ENCODE measurements at regions not wholly inside any gene's neighbourhood (a gene's known extent, or its start where the extent isn't known, plus 50 kb on each side); places are given as distances from the start of the nearest gene placed in this dataset.

DNA sequence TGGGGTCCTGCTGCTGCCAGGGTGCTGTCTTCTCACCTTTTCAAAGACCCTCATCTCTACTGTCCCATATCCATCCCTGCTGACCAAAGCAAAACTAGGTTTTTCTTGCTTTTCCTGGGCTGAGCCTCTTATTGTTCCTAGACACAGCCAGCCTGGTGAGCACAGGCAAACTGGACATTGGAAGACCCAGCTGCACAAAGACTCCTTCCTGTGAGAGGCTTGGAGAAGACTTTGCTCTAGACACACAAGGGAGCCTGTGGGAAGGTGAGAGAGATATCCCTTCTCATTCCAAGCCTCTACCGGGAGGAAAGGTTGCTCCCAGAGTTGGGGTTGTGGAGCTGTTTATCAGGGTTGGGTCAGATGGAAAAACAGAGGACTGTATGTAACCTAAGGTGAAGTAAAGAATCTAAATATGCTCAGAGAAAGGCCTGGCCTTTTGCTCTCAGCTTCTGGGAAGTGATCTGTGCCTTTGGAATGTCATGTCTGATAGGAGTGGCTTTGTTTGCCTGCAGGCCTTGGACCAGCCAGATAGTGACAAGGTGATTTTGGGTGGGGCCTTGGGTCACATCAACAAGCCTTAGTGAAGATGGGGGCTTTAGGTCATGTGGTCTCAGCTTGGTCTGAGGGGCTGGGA, 87.6 kb upstream of the RUNX1 start:
- no peak for DNase-seq (ENCODE audit: low read depth in 2 of 2)

DNA sequence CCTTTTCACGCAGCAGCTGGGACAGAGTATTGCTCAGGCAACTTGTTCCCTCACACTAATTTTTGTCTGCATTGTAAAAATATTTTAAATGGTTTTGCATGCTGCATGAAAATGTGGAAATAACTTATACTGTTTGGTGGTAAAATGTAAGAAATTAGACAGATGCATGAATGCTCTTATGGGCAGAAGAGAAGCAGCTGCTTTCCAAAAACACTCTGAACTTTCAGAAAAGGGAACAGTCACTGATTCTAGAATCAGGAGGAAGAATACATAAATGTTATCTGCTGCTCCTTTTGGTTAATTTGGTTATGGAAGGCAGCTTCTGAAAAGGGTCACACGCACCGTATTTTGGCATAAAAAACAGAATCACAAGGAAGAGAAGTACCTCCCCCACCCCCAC, 87.0 kb upstream of the RUNX1 start:
- DNase-seq (ENCODE audit: low read depth in 2 of 2): no peak

- no peak for DNase-seq (ENCODE audit: low read depth in 2 of 2)
Observed at GRCh38 chr21:35135481-35135880, 86.4 kb upstream of the RUNX1 start.

GRCh38 chr21:35134309-35134708, 85.2 kb upstream of the RUNX1 start:
- DNase-seq (ENCODE audit: low read depth in 2 of 2): no peak

DNA sequence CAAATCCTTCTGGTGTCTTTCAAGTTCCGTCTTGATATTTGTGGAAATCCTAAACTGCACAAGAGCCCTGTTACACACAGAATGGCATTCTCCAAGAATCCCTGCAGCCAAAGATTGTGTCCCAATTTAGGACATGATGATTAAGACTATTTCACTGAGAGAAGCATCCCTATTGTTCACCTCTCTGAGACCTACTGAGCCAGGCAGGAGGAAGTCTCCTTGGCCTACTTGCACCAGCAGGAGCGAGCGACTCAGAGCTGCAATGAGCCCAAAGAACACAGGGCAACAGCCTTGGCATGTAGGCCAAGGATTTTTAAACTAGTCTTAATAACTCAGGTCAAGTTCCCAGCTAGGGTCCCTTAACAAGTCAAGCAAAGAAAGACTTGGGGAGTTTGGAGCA, 79.4 kb upstream of the RUNX1 start:
- no peak for DNase-seq (ENCODE audit: low read depth in 2 of 2)

- DNase-seq (ENCODE audit: low read depth in 2 of 2): no peak
Observed at GRCh38 chr21:35127851-35128250, 78.7 kb upstream of the RUNX1 start.

GRCh38 chr21:35127026-35127425, 77.9 kb upstream of the RUNX1 start:
- no peak for DNase-seq (ENCODE audit: low read depth in 2 of 2)

- DNase-seq (ENCODE audit: low read depth in 2 of 2): no peak
Observed at GRCh38 chr21:35120631-35121180, 71.6 kb upstream of the RUNX1 start.

- DNase-seq (ENCODE audit: low read depth in 2 of 2): no peak
Observed at GRCh38 chr21:35119501-35120047, 70.5 kb upstream of the RUNX1 start.

DNA sequence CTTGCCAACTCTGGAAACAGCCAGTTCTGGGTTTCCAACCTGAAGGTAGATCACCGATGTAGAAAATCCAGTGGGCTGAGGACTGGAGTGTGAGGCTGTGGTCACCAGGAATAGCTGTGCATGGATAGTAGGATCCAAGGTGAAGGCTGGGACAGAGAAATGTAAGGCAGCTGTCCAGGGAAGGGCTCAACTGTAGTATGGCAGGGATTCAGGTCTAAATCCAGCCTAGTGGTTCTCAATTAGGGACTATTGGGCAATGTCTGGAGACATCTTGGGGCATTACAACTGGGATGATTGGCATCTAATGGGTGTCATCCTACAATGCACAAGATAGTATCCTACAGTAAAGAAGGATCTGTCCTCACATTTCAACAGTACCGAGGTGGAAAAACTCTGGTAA, 67.7 kb upstream of the RUNX1 start:
- no peak for DNase-seq (ENCODE audit: low read depth in 2 of 2)

- DNase-seq (ENCODE audit: low read depth in 2 of 2): no peak
Observed at GRCh38 chr21:35113064-35113463, 64.0 kb upstream of the RUNX1 start.

GRCh38 chr21:35111321-35111930, 62.3 kb upstream of the RUNX1 start:
- no peak for DNase-seq (ENCODE audit: low read depth in 2 of 2)

- no peak for DNase-seq (ENCODE audit: low read depth in 2 of 2)
Observed at GRCh38 chr21:35108887-35109286, 59.8 kb upstream of the RUNX1 start.

DNA sequence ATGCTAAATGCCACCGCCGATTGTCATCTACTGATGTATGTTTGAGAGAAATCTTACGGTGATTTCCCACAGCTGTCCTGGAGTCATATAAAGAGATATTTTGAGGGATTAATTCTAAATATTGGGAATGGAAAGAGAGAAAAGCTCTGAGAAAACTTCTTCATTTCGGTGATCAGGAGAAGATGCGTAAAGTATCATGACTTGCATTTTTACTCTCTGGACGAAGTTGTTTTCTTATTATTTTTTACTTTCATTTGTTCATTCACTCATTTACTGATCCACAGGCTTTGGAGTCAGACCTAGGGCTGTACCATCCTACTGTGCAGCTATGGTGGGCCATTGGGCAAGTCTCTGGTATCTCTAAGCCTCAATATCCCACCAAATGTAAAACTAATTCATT, 58.4 kb upstream of the RUNX1 start:
- no peak for DNase-seq (ENCODE audit: low read depth in 2 of 2)

DNA sequence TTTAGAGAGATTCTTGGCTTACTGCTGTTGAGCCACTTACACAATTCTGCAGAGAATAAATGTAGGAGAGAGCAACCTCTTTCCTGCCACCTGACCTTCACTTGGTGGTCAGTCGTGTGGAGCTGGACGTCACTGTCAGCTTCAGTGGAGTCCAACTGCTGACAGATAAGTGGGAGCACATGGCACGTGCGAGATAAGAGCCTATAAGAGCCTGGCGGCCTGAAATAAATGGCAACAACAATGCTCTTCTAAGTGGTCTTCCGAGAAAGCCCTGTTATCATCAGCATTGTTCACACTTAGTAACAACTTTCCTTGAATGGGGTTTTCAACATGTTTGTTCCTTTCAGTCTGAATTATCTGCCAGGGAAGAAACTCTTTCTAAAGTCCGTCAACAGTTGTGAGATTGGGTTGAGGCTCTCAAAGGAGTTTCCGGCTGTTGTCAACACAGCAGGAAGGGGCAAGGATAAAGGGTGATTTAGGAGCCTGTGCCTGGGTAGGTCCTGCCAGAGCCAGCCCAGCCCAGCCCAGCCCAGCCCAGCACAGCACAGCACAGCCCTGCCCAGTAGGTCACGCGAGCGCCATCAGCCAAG, 57.2 kb upstream of the RUNX1 start:
- no peak for DNase-seq (ENCODE audit: low read depth in 2 of 2)

DNA sequence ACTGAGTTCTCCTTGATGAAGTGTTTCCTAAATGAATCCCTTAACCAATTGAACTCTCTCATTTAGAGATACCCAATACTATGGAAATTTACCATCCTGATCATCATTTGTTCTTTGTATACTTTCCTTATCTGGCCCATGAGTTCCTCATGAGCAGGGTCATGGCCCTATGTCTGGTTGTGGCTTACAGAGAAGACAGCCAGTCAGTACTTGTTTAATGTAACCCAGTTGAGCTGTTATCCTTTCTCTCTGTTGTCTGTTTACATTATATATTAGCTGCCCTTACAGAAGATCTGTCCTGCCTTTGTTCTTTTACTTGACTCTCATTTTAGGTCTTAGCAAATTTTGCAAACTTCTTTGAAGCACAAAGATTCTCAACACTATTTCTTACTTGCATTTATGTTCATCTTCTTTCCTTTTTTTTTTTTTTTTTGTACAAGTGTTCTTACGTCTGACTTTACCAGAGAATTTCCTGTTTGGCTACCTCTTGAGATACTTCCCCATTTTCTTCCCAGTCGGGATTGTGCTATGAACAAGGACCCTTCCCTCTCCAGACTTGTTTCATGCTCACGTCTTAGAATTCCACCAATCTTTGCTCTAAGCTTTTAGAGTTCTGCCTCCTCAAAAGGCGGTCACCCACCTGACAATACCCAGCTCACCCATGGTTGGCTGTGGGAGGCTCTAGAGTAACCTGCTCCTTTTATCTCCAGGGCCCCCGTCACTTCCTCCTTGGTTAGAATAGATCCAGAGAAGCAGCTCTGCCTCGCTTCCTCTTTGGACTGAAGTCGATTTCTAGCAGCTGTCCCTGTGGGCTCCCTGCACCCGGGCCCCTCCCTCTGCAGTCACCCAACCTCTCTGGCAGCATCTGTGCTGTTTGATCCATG, 53.6 kb upstream of the RUNX1 start:
- DNase-seq (ENCODE audit: low read depth in 2 of 2): no peak

DNA sequence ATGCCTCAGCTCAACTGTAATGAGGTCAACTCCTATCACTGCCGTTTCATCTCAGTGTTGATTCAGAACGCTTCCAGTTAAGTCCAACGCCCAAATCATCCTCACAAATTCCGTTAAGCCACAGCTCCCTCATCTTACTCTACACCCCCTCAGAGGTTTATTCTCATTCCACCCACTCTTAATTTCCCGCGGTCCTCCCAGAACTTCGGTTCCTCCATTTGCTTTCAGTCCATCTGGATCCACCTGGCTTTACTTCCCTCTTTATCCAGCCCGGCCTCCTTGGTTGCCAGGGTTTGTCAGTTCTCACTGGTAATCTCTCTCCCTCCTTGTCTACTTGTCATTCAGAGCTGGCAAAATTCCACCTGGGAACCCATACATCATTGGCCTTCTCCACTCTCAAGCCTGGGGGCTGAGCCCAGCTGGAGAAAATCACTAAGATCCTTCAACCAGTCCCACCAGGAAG, 51.3 kb upstream of the RUNX1 start:
- no peak for DNase-seq (ENCODE audit: low read depth in 2 of 2)

- no peak for DNase-seq (ENCODE audit: low read depth in 2 of 2)
Observed at GRCh38 chr21:35099310-35099709, 50.2 kb upstream of the RUNX1 start.

All from stimulated activated CD8-positive, alpha-beta memory T cell treated with anti-CD3 and anti-CD28 coated beads, Interleukin-2, amount 100 ng/mL, for 1 hour (primary cell).